ENCODE measurements at regions not wholly inside any gene's neighbourhood (a gene's known extent, or its start where the extent isn't known, plus 50 kb on each side); places are given as distances from the start of the nearest gene placed in this dataset.
"Not testable (repeated sequence)": the region's sequence is repeated elsewhere in the genome, so short reads cannot be mapped to it uniquely, and the experiment has no call there.

- not testable (repeated sequence) for DNase-seq
Measured at GRCh38 chr7:150047329-150047728, 173.6 kb downstream of the ATP6V0E2 start.

- DNase-seq: not testable (repeated sequence)
Measured at GRCh38 chr7:150047772-150048171, 174.0 kb downstream of the ATP6V0E2 start.

GRCh38 chr7:150048244-150049011 is 174.7 kb downstream of the ATP6V0E2 start:
- DNase-seq: not testable (repeated sequence)

GRCh38 chr7:150049012-150049655 is 175.4 kb downstream of the ATP6V0E2 start:
- not testable (repeated sequence) for DNase-seq

- DNase-seq: not testable (repeated sequence)
Measured at GRCh38 chr7:150053396-150053795, 179.6 kb downstream of the ATP6V0E2 start.

- not testable (repeated sequence) for DNase-seq
Measured at GRCh38 chr7:150054242-150054641, 180.5 kb downstream of the ATP6V0E2 start.

- peak; percentile 76 for DNase-seq
Measured at GRCh38 chr7:150060259-150061221, 186.8 kb downstream of the ATP6V0E2 start.

GRCh38 chr7:150063195-150063594 is 189.4 kb downstream of the ATP6V0E2 start:
- not testable (repeated sequence) for DNase-seq

- DNase-seq: not testable (repeated sequence)
Measured at GRCh38 chr7:150069555-150070313, 196.0 kb downstream of the ATP6V0E2 start.

- DNase-seq: not testable (repeated sequence)
Measured at GRCh38 chr7:150077543-150077942, 203.8 kb downstream of the ATP6V0E2 start.

- not testable (repeated sequence) for DNase-seq
Measured at GRCh38 chr7:150081865-150082264, 208.1 kb downstream of the ATP6V0E2 start.

GRCh38 chr7:150084724-150085123 is 211.0 kb downstream of the ATP6V0E2 start:
- DNase-seq: not testable (repeated sequence)

- not testable (repeated sequence) for DNase-seq
Measured at GRCh38 chr7:150087478-150087877, 213.7 kb downstream of the ATP6V0E2 start.

- not testable (repeated sequence) for DNase-seq
Measured at GRCh38 chr7:150089139-150089538, 215.4 kb downstream of the ATP6V0E2 start.

- DNase-seq: not testable (repeated sequence)
Measured at GRCh38 chr7:150090776-150091175, 217.0 kb downstream of the ATP6V0E2 start.

- not testable (repeated sequence) for DNase-seq
Measured at GRCh38 chr7:150093897-150094296, 220.1 kb downstream of the ATP6V0E2 start.

- DNase-seq: not testable (repeated sequence)
Measured at GRCh38 chr7:150096213-150096994, 222.6 kb downstream of the ATP6V0E2 start.

GRCh38 chr7:150098592-150098991 is 224.6 kb upstream of the LRRC61 start:
- not testable (repeated sequence) for DNase-seq

GRCh38 chr7:150101282-150101681 is 221.9 kb upstream of the LRRC61 start:
- not testable (repeated sequence) for DNase-seq

- not testable (repeated sequence) for DNase-seq
Measured at GRCh38 chr7:150107283-150107682, 215.9 kb upstream of the LRRC61 start.

- DNase-seq: not testable (repeated sequence)
Measured at GRCh38 chr7:150110375-150110820, 212.8 kb upstream of the LRRC61 start.
